Activated T-helper 2 cell treated with anti-CD3 and anti-CD28 coated beads, Interferon-gamma antibody, Interleukin-2, Interleukin-4, amounts not matched to agents 10 μg/mL and 5 μg/mL and 100 μg/mL, durations not matched to agents 14 hours and 24 hours and 36 hours (primary cell): ENCODE measurements at regions not wholly inside any gene's neighbourhood (a gene's known extent, or its start where the extent isn't known, plus 50 kb on each side); places are given as distances from the start of the nearest gene placed in this dataset.

Source experiments
- DNase-seq: peaks from one replicate; pipeline ENCODE4 v3.0.0; 2021; ENCODE audit warnings: low spot score
- H3K27ac Mint-ChIP-seq: one replicate; pipeline ENCODE4 v1.8.0; 2021; ENCODE audit warnings: mixed read lengths
- H3K27me3 Mint-ChIP-seq: one replicate; pipeline ENCODE4 v1.8.0; 2021; ENCODE audit warnings: low read depth, mixed read lengths
- H3K36me3 Mint-ChIP-seq: one replicate; pipeline ENCODE4 v1.8.0; 2021; ENCODE audit warnings: low read depth, mixed read lengths
- H3K4me1 Mint-ChIP-seq: one replicate; pipeline ENCODE4 v1.8.0; 2021; ENCODE audit warnings: low read depth, mixed read lengths
- H3K4me3 Mint-ChIP-seq: one replicate; pipeline ENCODE4 v1.8.0; 2021; ENCODE audit warnings: low read depth, mild to moderate bottlenecking, moderate library complexity, mixed read lengths
- H3K9me3 Mint-ChIP-seq: one replicate; pipeline ENCODE4 v1.8.0; 2021; ENCODE audit warnings: mixed read lengths
- intact Hi-C: fragments of 100-400 bp; cut with micrococcal nuclease; formaldehyde crosslinking; loops from one replicate; pipeline ENCODE4 v1.15.1; 2023

DNA sequence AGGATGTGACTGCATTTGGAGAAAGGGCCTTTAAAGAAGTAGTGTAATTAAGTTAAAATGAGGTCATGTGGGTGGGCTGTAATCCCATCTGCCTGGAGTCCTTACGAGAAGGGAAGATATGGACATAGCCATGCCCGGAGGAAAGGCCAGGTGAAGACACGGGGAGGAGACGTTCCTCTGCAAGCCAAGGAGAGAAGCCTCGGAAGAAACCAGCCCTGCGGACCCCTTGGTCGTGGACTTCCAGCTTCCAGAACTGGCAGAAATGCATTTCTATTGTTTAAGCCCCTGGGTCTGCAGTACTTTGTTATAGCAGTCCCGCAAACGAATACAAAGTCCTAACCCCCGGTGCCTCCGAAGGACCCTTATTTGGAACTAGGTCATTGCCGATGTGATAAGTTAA, 87.6 kb upstream of the TAF1B start:
- no peak for DNase-seq
- H3K9me3 Mint-ChIP-seq: no peaks in the 10 kb centered on the region
- H3K36me3 Mint-ChIP-seq: no peaks in the 10 kb centered on the region
- H3K4me3 Mint-ChIP-seq: no peak overlapping the region
- peaks cover 57% of the 10 kb centered on the region for H3K4me1 Mint-ChIP-seq
- no peak overlapping the region for H3K27ac Mint-ChIP-seq
- H3K27me3 Mint-ChIP-seq: peaks cover 24% of the 10 kb centered on the region
- intact Hi-C loops: no loop called here

DNA sequence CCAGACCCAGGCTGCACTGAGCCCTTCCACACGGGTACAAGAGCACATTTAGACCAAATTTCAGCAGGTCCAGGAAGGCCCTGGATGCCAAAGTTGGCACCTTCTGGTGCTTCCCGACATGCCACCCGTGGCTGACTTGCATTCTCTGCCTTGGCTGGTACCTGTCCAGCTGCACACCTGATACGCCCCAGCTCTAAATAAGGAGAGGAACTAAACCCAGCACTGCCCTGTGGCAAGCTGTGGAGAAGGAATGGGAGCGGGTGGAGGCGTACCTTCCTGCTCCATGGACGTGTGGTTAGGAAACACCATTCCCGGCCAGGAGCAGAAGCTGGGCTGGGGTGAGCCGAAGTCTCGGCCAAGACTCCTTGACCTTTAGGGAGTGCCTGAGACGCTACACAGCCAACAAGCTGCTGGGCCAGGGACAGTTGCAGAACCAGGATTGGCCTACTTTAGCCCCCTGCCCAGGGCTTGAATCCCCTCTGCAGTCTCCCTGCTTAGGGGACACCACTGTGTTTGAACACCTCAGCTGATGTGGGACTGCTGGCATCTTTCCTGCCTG, 86.5 kb upstream of the TAF1B start:
- DNase-seq: no peak

DNA sequence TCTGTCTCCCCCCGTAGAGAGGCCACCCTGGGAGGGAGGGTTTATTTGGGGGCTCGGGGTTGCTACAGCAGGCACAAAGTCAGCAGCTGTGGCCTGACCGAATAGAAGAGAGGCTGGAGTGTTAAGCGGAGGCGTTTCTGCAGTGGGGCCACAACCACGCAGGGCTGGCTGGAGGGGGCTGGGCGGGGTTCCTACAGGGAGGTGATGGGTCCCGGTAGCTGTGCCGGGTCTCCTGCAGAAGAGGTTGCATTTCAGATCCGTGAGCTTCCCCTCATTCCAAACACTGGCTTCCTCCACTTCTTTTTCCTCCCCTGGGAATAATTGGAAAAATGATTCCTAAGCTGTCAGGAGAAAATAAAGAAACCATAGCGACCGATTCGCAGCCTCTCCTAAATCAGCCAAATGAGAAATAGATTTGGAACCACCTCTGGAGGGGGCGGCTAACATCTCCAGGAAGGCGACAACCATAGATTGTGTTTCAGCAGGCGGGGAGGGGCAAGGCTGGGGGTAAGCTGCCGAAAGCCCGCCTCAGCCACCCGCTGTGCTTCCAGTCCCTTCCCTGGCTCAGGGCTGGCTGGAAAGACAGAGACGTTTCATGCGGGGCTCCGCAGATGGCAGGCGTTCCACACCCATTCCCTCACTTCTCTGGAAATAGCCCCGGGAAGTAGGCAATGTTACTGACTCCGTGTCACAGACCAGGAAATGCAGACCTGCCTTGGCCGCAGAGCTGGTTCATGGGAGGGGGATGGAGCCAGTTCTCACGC, 85.6 kb upstream of the TAF1B start:
- H3K4me3 Mint-ChIP-seq: no peak overlapping the region
- intact Hi-C loops: no loop called here
- H3K27ac Mint-ChIP-seq: no peak overlapping the region
- H3K36me3 Mint-ChIP-seq: no peaks in the 10 kb centered on the region
- DNase-seq: no peak
- H3K4me1 Mint-ChIP-seq: peaks cover 45% of the 10 kb centered on the region
- H3K27me3 Mint-ChIP-seq: peaks cover 24% of the 10 kb centered on the region
- no peaks in the 10 kb centered on the region for H3K9me3 Mint-ChIP-seq

More for the DNA sequence above, 86.5 kb upstream of the TAF1B start:
- peaks cover 24% of the 10 kb centered on the region for H3K27me3 Mint-ChIP-seq
- H3K9me3 Mint-ChIP-seq: no peaks in the 10 kb centered on the region
- H3K4me1 Mint-ChIP-seq: peaks cover 53% of the 10 kb centered on the region
- no peaks in the 10 kb centered on the region for H3K36me3 Mint-ChIP-seq
- no peak overlapping the region for H3K27ac Mint-ChIP-seq
- H3K4me3 Mint-ChIP-seq: no peak overlapping the region
- intact Hi-C loops: no loop called here

DNA sequence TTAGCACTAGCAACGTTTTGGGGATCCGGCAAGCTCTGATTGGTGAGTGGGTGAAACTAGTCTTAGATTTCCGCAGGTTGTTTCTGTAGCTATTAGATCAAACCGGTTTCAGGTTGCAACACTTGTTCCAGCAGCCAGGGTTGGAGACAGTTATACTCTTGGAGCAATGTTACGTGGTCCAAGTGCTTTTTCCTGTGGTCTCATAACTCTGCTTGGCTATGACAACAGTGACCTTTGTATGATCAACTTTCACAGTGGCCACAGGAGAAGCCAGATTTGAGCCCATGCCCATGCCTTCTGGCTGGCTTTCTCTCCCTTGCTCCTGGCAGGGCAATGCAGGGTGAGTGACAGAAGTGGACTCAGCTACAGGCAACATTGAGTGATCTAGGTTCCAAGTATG, 84.5 kb upstream of the TAF1B start:
- Mint-ChIP-seq H3K4me3 (no peak overlapping the region), H3K9me3 (no peaks in the 10 kb centered on the region), H3K4me1 (peaks cover 43% of the 10 kb centered on the region), H3K36me3 (no peaks in the 10 kb centered on the region), H3K27me3 (peaks cover 24% of the 10 kb centered on the region), H3K27ac (no peak overlapping the region)
- intact Hi-C loops: no loop called here
- DNase-seq: no peak

DNA sequence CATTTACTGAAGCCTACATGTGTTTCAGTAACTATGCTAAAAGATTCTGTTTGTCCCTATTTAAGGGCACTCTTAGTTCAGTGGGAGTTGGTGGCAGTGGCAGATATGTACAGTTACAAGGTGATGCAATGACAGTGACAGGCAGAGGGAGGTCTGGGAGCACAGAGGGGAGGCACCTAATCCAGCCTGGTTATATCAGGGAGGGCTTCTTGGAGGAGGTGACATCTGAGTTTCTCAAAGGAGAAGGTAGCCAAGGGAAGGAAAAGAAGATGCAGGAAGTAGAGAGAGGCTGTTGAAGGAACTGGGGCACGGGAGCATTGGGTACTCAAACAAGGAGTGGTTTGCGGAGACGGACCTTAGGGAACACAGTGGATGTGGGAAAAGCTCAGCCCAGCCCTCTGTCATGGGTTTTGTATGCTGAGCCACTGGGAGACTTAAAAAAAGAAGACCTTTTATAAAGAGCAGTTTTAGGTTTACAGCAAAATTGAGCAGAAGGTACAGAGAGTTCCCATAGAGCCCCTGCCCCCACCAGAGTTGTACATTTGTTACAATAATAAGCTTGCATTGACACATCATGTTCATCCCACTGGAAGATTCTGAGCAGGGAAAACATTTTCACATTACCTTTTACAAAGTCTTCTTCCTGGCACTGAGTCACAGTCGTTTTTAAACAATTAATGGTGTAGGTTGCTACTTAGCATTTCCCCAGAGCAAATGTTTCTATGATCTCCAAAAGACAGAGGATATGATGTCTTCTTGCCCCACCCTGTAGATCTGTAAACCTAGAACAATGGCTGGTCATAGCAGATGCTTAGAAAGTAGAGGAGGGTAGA, 83.0 kb upstream of the TAF1B start:
- H3K4me1 Mint-ChIP-seq: peaks cover 47% of the 10 kb centered on the region

DNA sequence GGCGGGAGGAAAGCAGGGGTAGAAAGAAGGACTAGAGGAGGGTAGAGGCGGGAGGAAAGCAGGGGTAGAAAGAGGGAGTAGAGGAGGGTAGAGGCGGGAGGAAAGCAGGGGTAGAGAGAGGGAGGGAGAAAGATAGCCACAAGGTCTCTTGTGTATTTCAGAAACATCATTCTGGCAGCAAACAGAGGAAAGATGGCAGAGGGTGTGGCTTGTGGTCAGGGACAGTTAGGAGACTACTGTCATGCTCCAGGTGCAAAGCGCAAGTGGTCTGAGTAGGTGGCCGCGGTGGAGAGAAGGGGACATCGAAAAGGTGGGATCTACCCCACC, 82.4 kb upstream of the TAF1B start:
- no peak for DNase-seq
- peaks cover 15% of the 10 kb centered on the region for H3K27me3 Mint-ChIP-seq
- no peaks in the 10 kb centered on the region for H3K36me3 Mint-ChIP-seq
- H3K4me1 Mint-ChIP-seq: peaks cover 47% of the 10 kb centered on the region
- intact Hi-C loops: no loop called here
- no peaks in the 10 kb centered on the region for H3K9me3 Mint-ChIP-seq
- no peak overlapping the region for H3K27ac Mint-ChIP-seq
- H3K4me3 Mint-ChIP-seq: no peak overlapping the region

More for the DNA sequence above, 83.0 kb upstream of the TAF1B start:
- DNase-seq: no peak
- Mint-ChIP-seq H3K27me3 (peaks cover 18% of the 10 kb centered on the region), H3K4me3 (no peak overlapping the region), H3K9me3 (no peaks in the 10 kb centered on the region), H3K27ac (no peak overlapping the region), H3K36me3 (no peaks in the 10 kb centered on the region)
- intact Hi-C loops: no loop called here

DNA sequence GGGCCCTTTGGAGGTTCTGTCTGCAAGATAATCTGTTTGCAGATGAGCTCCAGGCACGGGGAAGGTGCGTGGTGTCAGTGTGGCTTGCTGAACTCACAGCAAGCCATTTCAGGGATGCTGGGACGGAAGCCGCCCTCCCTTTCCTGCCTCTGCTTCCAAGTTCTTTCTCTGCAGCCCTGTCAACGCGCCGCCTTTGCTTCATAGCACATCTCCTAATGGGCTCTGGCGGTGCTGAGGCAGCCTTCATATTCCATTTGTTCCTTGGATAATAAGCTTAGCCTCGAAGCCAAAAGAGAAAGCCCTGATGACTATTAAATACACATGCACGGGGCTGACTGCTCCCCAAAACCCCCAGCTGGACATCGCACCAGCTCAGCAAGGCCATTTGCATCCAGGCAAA, 81.7 kb upstream of the TAF1B start:
- no peaks in the 10 kb centered on the region for H3K9me3 Mint-ChIP-seq
- no peak overlapping the region for H3K27ac Mint-ChIP-seq
- no peaks in the 10 kb centered on the region for H3K36me3 Mint-ChIP-seq
- H3K4me3 Mint-ChIP-seq: no peak overlapping the region
- intact Hi-C loops: no loop called here
- peaks cover 49% of the 10 kb centered on the region for H3K4me1 Mint-ChIP-seq
- peaks cover 10% of the 10 kb centered on the region for H3K27me3 Mint-ChIP-seq
- no peak for DNase-seq

DNA sequence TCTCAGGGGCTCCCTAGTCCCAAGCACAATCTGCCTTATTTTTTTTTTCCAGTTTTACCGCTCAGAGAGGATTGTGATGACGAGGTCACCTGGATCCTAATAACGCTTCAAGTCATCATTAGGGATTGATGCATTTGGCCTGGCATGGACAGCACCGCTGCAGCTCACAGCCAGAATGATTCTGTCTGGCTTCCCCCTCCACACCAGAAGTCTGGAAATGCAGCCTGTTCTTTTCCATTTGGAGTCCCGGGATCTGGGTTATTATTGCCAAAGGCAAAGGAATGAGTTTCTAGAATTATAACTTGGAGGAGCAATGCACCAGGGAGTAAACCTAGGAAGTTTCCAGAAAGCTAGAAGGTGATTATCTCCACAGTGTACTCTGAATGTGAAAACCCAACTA, 81.1 kb upstream of the TAF1B start:
- peaks cover 8% of the 10 kb centered on the region for H3K27me3 Mint-ChIP-seq
- H3K36me3 Mint-ChIP-seq: no peaks in the 10 kb centered on the region
- no peak overlapping the region for H3K27ac Mint-ChIP-seq
- no peak overlapping the region for H3K4me3 Mint-ChIP-seq
- H3K9me3 Mint-ChIP-seq: no peaks in the 10 kb centered on the region
- no peak for DNase-seq
- intact Hi-C loops: no loop called here
- H3K4me1 Mint-ChIP-seq: peaks cover 51% of the 10 kb centered on the region

DNA sequence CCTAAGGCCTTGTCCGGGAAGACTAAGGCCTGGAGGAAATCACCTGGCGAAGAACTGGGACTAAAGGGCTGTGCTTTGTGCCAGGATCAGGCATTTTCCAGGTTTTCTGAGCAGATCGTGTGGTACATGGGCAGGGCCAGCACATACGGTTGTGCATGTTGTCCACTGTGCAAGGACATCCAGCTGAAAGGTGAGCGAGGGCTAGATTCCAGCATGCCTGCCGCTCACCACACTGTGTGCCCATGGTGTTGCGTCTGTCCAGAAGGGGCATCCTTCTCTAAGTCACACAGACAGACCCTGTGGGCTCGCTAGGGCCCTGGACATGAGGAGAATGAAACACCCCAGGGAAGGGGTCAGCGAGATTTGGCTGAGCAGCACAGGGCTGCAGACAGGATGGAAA, 80.3 kb upstream of the TAF1B start:
- Mint-ChIP-seq H3K4me3 (no peak overlapping the region), H3K4me1 (peaks cover 45% of the 10 kb centered on the region), H3K27ac (no peak overlapping the region), H3K27me3 (peaks cover 4% of the 10 kb centered on the region), H3K9me3 (no peaks in the 10 kb centered on the region), H3K36me3 (no peaks in the 10 kb centered on the region)
- intact Hi-C loops: no loop called here
- DNase-seq: no peak

DNA sequence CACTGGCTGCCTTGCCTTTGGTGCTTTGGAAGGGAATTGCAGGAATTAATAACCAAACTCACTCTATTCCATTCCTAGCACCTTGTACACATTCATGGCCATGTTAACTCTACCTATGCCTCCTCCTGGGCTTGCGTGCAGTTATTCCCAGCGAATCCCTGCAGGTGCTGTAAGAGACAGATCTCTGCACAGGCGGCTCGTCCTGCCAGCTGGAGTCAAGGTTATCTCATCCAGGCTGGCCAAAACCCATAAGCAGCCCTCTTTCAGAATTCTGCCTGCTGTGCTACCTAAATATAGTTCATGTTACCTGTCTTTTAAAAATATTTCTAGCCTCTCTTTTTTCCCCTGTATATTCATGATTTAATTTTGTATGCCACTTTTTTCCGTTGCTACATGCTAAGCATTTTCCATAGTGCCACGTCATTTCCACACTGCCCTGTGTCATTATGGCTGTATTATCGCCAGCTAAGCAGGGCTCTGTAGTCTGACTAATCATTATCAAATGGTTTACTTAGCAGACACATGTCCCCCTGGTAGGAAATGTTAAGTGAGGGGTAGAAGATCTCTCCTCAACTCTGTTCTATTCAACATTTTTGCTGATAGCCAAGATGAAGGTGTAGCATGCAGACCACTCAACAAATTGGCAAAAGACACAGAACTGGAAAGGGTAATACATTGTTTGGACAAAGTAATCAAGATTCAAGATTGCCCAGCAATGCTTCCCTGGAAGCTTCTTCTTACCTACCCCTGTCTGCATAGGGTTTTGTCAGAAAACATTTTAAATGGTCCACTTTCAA, 79.7 kb upstream of the TAF1B start:
- intact Hi-C loops: no loop called here
- DNase-seq: no peak
- Mint-ChIP-seq H3K27ac (no peak overlapping the region), H3K9me3 (no peaks in the 10 kb centered on the region), H3K4me3 (no peak overlapping the region), H3K27me3 (no peaks in the 10 kb centered on the region), H3K36me3 (no peaks in the 10 kb centered on the region), H3K4me1 (peaks cover 45% of the 10 kb centered on the region)

DNA sequence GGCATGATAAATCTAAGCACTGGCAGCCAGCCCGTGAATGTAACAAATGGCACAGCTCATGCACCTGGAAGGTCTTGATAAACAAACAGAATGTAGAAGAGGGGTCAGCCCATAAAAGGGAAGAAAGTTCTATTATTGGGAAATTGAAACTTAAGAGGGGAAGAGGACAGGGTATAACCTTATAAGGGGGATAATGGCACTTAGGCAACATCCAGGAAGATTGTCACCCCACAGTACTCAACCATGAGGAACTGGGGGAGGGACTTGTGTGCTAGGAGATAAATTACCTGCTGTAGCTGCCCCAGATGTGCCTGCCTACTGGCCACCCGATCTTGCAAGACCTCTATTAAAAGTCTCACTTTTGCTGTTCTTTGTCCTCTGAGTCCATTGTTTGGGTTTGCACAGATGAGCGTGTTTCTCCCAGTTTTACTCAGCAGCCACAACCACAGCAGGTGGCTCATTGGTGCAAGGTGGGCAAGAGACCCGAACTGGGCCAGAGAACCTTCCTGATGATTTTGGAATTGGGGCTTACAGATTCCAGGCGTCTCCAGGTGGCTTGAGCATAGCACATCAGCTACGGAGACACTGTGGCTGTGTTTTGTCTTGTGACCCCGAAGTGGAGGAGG, 79.0 kb upstream of the TAF1B start:
- intact Hi-C loops: no loop called here
- Mint-ChIP-seq H3K36me3 (no peaks in the 10 kb centered on the region), H3K27me3 (no peaks in the 10 kb centered on the region), H3K4me3 (no peak overlapping the region), H3K4me1 (peaks cover 43% of the 10 kb centered on the region), H3K27ac (no peak overlapping the region), H3K9me3 (no peaks in the 10 kb centered on the region)
- DNase-seq: no peak
